RWPE2 (cell line): ENCODE measurements at regions not wholly inside any gene's neighbourhood (a gene's known extent, or its start where the extent isn't known, plus 50 kb on each side); places are given as distances from the start of the nearest gene placed in this dataset.

ENCODE experiments used
- ATAC-seq: fragments of 200-7000 bp; cut with Tn5 transposase; 3 replicates; pipeline ENCODE4 v1.9.1; 2021; ENCODE audit warnings: low read depth
- DNase-seq: peaks from one replicate; pipeline ENCODE4 v3.0.0-alpha.2; 2020; ENCODE audit warnings: low spot score
- H3K27ac ChIP-seq: fragments of 450-650 bp; 2 replicates; pipeline ENCODE4 v1.5.1; 2017; ENCODE audit warnings: mild to moderate bottlenecking; ENCODE audit not compliant: poor library complexity, severe bottlenecking
- H3K27me3 ChIP-seq: fragments of 250-450 bp; sonication (Bioruptor Pico); 2 replicates; pipeline ENCODE4 v1.5.1; 2021; ENCODE audit warnings: mild to moderate bottlenecking, moderate library complexity; ENCODE audit not compliant: insufficient read depth, poor library complexity, severe bottlenecking
- H3K36me3 ChIP-seq: fragments of 250-450 bp; sonication (Bioruptor Pico); 2 replicates; pipeline ENCODE4 v1.5.1; 2020; ENCODE audit warnings: low read depth, mild to moderate bottlenecking, moderate library complexity
- H3K4me1 ChIP-seq: fragments of 250-450 bp; sonication (Bioruptor Pico); 2 replicates; pipeline ENCODE4 v1.5.1; 2021; ENCODE audit warnings: mild to moderate bottlenecking, moderate library complexity; ENCODE audit not compliant: insufficient read depth, poor library complexity, severe bottlenecking
- H3K4me3 ChIP-seq: fragments of 250-450 bp; sonication (Bioruptor Pico); 2 replicates; pipeline ENCODE4 v1.5.1; 2021; ENCODE audit warnings: mild to moderate bottlenecking, moderate library complexity; ENCODE audit not compliant: severe bottlenecking
- H3K9me3 ChIP-seq: fragments of 250-450 bp; sonication (Bioruptor Pico); 2 replicates; pipeline ENCODE4 v1.5.1; 2021; ENCODE audit warnings: mild to moderate bottlenecking, moderate library complexity; ENCODE audit not compliant: severe bottlenecking
- CTCF ChIP-seq: fragments of 450-650 bp; IDR thresholded peaks from one replicate; pipeline ENCODE4 v1.5.1; 2017; ENCODE audit warnings: mild to moderate bottlenecking, moderate library complexity; ENCODE audit not compliant: poor library complexity, severe bottlenecking

DNA sequence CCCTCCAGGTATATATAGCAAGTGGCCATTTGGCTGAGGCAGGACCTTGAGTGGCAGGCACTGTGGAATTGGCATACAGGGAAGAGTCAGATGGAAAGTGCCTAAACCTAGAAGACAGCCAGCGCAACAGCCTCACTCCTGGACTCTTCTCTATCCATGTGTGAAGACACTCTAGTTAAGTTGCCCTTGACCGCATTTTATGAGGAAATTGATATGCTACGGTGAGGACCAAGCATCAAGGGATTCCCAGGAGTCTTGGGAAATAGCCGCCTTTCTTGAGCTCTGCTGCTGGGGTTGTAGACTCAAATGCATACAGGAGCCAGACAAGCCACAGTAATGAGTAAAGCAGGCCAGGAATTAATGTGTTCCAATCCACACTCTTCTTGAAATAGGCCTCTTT is 145.9 kb upstream of the KAZN start:
- Histone ChIP-seq H3K36me3 (no peaks in the 10 kb centered on the region), H3K9me3 (no peaks in the 10 kb centered on the region), H3K27ac (no peak overlapping the region), H3K27me3 (no peaks in the 10 kb centered on the region), H3K4me3 (no peak overlapping the region), H3K4me1 (no peaks in the 10 kb centered on the region)
- TF ChIP-seq CTCF, result no peak
- ATAC-seq (no peak), DNase-seq (no peak)

DNA sequence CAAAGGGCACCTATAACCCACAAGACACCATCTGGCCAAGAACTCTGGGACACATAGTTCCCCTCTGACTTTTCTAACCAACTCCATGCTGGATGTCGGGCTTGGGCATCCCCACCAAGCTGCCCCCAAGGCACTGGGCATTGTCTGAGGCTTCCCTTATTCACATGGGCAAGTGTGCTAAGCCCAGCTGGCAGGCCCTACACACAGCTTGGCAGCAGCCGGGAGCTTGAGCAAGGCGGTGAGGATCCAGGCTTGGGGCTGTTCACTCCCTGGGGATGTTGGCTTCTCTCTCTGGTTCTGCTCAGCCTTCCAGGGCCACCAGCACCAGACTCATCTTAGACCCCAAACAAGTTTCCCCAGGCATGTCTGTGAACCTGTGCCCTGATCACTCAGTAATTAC is 138.3 kb upstream of the KAZN start:
- no peaks in the 10 kb centered on the region for H3K27me3 ChIP-seq
- TF ChIP-seq CTCF, result no peak
- DNase-seq, result no peak
- no peaks in the 10 kb centered on the region for H3K9me3 ChIP-seq
- H3K36me3 ChIP-seq, result no peaks in the 10 kb centered on the region
- no peak overlapping the region for H3K4me3 ChIP-seq
- ATAC-seq, result no peak
- H3K27ac ChIP-seq, result no peak overlapping the region
- no peaks in the 10 kb centered on the region for H3K4me1 ChIP-seq

DNA sequence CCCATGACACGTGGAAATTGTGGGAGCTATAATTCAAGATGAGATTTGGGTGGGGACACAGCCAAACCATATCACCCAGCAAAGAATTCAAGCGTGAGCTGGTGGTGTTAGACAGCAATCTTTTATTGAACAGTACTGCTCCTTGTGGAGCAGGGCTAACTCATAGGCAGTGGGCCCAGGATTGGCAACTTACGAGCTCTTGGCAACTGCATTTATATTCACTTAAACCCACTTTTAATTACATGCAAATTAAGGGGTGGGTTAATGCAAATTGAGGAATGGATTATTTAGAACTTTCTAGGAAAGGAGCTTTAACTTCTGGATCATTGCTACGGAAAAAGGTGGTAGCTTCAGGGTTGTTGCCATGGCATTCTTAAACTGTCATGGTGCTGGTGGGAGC is 135.6 kb upstream of the KAZN start:
- Histone ChIP-seq H3K9me3 (no peaks in the 10 kb centered on the region), H3K4me3 (no peak overlapping the region), H3K27ac (no peak overlapping the region), H3K36me3 (no peaks in the 10 kb centered on the region), H3K27me3 (no peaks in the 10 kb centered on the region), H3K4me1 (no peaks in the 10 kb centered on the region)
- DNase-seq, result no peak
- TF ChIP-seq CTCF, result no peak
- no peak for ATAC-seq

GRCh38 chr1:14466006-14466405 is 132.5 kb upstream of the KAZN start:
- Histone ChIP-seq H3K36me3 (no peaks in the 10 kb centered on the region), H3K4me3 (no peak overlapping the region), H3K27ac (no peak overlapping the region), H3K27me3 (no peaks in the 10 kb centered on the region), H3K4me1 (no peaks in the 10 kb centered on the region), H3K9me3 (no peaks in the 10 kb centered on the region)
- TF ChIP-seq CTCF, result no peak
- DNase-seq (no peak), ATAC-seq (no peak)

GRCh38 chr1:14467112-14467511 is 131.4 kb upstream of the KAZN start:
- no peaks in the 10 kb centered on the region for H3K27me3 ChIP-seq

More at GRCh38 chr1:14467112-14467511, 131.4 kb upstream of the KAZN start:
- TF ChIP-seq CTCF, result no peak
- no peaks in the 10 kb centered on the region for H3K4me1 ChIP-seq
- DNase-seq (no peak), ATAC-seq (no peak)
- H3K9me3 ChIP-seq, result no peaks in the 10 kb centered on the region
- H3K36me3 ChIP-seq, result no peaks in the 10 kb centered on the region
- H3K4me3 ChIP-seq, result no peak overlapping the region
- H3K27ac ChIP-seq, result no peak overlapping the region
